Esophagus squamous epithelium (tissue), 4 donors: ENCODE measurements at regions not wholly inside any gene's neighbourhood (a gene's known extent, or its start where the extent isn't known, plus 50 kb on each side); places are given as distances from the start of the nearest gene placed in this dataset.

Source experiments
- CTCF ChIP-seq, 6 experiments: fragments of 450-650 bp in 4 of 6; fragments of 200-600 bp in 2 of 6; sonication (generic) in 2 of 6; IDR thresholded peaks; one replicate each; pipeline ENCODE4 v1.5.1; 2016 to 2019; ENCODE audit warnings: antibody characterized with exemption in 6 of 6, mild to moderate bottlenecking in 4 of 6, moderate library complexity in 4 of 6
- POLR2A ChIP-seq, 4 donors: fragments of 450-650 bp; IDR thresholded peaks; one replicate each; pipeline ENCODE4 v1.6.1; 2017; ENCODE audit warnings: antibody characterized with exemption in 4 of 4, mild to moderate bottlenecking in 4 of 4, moderate library complexity in 3 of 4

GRCh38 chr11:38011496-38011895 is 1413.5 kb upstream of the RAG2 start:
- no peak for TF ChIP-seq CTCF (IDR thresholded peaks at IDR 0.05)
- no peak for TF ChIP-seq POLR2A (IDR thresholded peaks at IDR 0.05)
